ENCODE measurements at regions not wholly inside any gene's neighbourhood (a gene's known extent, or its start where the extent isn't known, plus 50 kb on each side); places are given as distances from the start of the nearest gene placed in this dataset.
"Not testable (repeated sequence)": the region's sequence is repeated elsewhere in the genome, so short reads cannot be mapped to it uniquely, and the experiment has no call there.

DNA sequence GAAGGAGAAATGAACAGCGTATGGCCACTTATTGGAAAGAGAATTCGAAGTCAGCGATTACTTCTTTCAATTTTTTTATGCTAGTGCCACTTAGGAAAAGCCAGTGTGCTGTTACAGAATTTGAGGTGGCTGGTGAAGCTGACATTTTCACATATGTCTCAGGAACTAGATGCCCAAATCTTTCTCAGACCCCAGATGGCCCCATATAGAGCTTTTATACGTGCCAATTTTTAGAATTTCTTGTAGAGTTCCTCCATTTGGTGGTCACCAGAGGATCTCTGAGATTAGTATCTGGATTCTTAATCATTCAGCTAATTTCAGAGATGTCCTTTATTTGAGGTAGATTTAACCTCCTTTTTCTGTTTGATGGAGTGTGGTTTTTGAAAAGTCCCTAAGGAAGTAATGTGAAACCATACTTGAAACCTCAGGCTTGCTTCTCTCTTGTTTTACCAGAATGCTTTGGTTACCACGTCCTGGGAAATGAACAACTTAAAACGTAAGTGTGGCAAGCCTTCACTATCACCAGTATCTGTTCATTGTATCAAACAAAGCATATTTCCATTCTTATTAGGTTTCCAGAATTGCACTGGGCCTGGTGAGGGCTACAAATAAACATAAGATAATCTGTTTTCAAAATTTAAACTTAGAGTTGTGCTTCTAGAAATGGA lies 102.2 kb upstream of the IKBKE start:
- not testable (repeated sequence) for TF ChIP-seq EZH2 (IDR thresholded peaks at IDR 0.05; ENCODE audit: low read length, missing control alignments); CTCF (conservative IDR thresholded peaks at IDR 0.05 in 1 of 2, IDR thresholded peaks at IDR 0.05 in 1 of 2; ENCODE audit: low read depth in 1 of 2, low read length in 2 of 2)
